HG02973 (cell line): ENCODE measurements at regions not wholly inside any gene's neighbourhood (a gene's known extent, or its start where the extent isn't known, plus 50 kb on each side); places are given as distances from the start of the nearest gene placed in this dataset.
"Not testable (repeated sequence)": the region's sequence is repeated elsewhere in the genome, so short reads cannot be mapped to it uniquely, and the experiment has no call there.

ENCODE experiments used
- ATAC-seq: cut with Tn5 transposase; IDR thresholded peaks from one replicate; pipeline ENCODE4 v1.9.1; 2021; ENCODE audit warnings: moderate library complexity; ENCODE audit not compliant: unreplicated experiment

DNA sequence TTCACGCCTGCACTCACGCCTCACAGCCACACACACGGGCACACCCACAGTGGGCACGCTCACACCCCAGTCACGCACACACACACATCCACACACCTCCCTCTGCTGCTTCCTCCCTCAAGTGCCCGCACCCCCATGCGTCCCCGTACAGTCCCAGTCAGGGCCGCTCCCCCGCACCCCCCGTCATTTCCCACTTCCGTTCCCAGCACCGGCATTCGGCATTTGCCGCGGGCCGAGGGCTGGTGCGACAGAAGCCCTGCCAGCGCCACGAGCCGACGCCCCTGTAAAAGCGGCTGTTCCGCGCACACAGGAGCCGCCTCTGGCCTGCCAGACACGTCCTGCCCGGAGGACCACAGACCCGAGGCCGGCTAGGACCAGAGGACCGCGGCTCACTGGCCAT lies 4428.0 kb upstream of the TPTE start:
- ATAC-seq = not testable (repeated sequence)

GRCh38 chr21:6093870-6094269 lies 4427.5 kb upstream of the TPTE start:
- ATAC-seq = not testable (repeated sequence)

GRCh38 chr21:6095304-6095703 lies 4426.1 kb upstream of the TPTE start:
- not testable (repeated sequence) for ATAC-seq

DNA sequence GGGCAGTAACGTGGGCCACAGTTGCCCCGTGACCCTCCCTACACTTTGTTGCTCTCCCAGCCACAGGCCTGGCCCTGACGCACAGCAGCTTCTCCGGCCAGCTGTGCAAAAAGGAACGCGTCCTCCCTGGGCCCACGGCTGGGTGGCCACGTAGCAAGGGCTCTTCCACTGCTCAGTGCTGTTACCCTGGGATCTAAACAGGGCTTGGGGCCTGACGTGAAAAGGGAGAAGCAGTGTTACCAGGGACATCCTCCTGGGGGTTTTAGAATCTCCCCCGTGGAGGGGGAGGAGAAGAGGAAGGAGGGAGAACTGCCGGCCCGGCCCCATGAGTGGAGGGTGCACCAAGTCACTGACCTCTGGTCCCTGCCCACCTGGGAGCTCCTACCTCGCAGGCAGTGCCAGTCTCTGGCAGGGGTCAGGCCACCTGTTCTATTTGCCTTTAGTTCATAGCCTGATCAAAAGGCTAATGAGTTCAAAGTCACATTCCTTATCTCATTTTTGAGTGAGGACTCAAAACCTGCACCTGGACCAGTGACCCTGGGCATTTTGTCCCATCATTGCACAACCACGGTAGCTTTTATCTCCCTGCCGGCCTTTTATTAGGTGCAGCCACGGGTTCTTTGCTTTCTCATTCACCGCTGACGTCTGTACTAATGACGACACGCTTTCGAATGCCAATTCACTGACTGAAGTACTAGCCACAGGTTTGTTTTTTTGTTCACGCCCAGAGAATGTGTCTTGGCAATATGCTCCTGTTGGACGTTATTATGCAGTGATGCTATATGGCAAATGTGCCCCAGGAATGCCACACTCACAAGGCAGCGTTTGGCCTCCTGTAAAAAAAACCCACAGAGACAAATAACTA lies 4424.6 kb upstream of the TPTE start:
- ATAC-seq = not testable (repeated sequence)

- ATAC-seq = not testable (repeated sequence)
Measured at GRCh38 chr21:6097736-6098135, 4423.6 kb upstream of the TPTE start.

DNA sequence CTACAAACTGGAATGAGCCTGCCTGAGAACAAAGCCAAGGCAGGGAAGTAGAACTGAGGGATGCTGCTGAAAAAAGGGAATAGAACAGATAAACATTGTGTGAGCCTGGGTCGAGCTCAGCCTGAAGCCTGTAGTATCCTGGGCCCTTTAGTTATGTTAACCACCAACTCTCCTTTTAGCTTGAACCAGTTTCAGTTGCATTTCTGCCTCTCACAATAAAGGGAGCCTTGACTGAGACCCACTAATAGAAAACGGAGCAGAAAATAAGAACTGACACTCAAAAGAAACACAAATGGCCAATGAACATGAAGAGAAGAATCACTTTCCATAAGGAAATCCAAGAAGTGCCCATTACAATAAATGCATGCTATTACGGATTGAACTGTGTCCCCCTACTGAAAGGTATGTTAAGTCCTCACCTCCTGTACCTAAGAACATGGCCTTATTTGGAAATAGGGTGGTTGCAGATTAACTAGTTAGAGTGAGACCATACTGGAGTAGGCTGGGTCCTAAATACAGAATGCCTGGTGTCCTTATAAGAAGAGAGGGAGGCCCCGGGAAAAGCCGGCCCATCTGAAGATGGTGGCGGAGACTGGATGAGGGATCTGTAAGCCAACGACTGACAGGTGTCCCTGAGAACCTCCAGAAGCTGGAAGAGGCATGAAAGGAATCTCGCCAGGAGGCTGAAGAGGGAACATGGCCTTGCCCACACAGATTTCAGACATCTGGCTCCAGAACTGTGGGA lies 4423.0 kb upstream of the TPTE start:
- ATAC-seq = not testable (repeated sequence)

GRCh38 chr21:6101588-6101987 lies 4419.8 kb upstream of the TPTE start:
- ATAC-seq = not testable (repeated sequence)

- ATAC-seq = not testable (repeated sequence)
Measured at GRCh38 chr21:6104546-6104945, 4416.8 kb upstream of the TPTE start.

DNA sequence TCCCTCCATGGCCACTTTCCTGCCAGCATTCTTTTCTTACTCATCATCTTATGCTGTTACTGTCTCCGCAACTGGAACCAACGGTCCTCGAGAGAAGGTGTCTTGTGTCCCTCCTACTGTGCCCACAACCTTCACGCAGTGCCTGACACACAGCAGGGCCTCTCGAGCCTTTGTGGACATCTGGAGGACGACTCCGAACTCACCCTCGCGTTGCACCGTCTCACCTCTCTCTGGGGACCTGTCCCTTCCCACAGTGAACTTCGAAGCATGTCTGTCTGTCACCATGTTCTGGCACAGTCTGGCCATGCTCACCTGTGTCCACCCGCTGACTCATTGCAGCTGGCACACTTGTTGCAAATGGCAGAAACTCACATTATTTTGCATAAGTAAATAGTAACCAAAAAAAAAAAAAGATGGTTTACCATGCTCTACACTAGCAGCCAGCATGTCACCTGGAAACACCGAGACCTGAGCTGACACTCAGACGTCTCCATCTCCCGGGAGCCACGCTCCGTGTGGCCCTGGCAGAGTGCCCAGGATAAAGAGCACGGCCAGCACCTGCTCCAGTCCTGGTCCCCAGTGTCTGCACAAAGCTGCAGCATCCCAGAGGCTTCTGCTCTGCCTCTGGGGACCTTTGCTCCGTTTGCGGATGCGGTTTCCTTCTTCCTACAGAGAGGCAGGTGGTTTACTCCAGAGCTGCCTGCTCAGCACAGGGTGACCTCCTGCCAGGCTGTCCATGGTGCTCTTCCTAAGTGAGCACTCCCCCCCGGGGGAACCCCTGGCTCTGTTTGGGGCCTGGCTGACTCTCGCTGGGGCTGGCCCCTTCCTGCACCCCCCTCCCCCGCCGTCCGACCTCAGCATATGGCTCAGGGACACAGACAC lies 4414.5 kb upstream of the TPTE start:
- ATAC-seq = not testable (repeated sequence)

DNA sequence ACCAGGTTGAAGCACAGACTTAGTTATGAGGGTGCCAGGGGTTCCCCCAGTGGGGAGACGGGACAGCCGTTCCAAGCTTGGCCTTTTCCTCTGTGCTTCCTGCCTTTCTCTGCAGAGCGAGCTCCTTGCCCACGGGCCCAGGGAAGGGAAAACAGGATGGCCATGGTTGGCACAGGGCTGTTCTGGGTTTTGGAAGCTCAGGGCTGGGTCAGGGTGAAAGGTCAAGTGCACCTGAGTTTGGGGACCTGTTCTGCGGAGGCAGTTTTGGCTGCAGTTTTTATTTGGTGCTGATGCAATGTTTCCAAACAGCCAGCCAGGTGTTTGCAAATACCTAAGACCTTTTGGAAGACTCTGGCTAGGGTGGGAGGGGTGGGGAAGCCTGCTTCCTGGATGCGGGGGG lies 4412.5 kb upstream of the TPTE start:
- not testable (repeated sequence) for ATAC-seq

GRCh38 chr21:6109774-6110173 lies 4411.6 kb upstream of the TPTE start:
- ATAC-seq = not testable (repeated sequence)

- peak; percentile 77 for ATAC-seq
Measured at GRCh38 chr21:6110716-6111343, 4410.6 kb upstream of the TPTE start.

- not testable (repeated sequence) for ATAC-seq
Measured at GRCh38 chr21:6111354-6111753, 4410.0 kb upstream of the TPTE start.

DNA sequence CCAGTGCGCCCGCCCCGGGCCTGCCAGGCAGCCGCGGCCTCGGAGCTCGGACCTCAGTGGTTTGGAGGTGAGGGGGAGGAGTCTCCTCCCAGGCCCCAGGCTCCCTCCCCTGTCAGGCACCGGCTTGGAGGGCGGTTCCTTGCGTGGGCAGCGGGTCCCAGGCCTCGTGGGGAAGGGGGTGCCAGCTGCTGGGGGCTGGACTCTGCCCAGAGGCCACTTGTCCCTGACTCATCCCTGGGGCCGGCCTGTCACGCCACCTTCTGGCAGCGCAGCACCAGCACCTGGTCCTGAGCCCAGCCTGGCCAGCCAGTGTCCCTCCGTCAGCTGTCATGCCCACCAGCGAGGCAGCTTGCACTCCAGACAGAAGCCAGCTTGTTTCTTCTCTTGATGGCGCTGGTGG lies 4403.0 kb upstream of the TPTE start:
- ATAC-seq = not testable (repeated sequence)

DNA sequence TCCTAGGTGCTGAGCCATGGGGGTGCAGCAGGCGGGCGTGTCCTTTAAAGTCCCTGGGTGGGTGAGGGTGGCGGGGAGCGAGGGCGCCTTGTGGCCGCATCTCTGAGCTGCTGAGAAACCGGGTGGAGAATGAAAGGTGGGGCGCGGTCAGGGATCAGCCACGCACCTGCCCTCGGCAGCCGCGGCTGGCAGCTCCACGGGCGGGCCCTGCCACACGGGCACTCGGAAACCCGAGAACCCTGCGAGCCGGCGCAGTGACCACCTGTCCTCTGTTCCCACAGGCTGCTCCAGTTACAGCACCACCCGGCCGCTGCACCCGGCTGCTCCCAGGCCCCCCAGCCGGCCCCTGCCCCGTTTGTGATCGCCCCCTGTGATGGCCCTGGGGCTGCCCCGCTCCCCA lies 4400.5 kb upstream of the TPTE start:
- not testable (repeated sequence) for ATAC-seq

DNA sequence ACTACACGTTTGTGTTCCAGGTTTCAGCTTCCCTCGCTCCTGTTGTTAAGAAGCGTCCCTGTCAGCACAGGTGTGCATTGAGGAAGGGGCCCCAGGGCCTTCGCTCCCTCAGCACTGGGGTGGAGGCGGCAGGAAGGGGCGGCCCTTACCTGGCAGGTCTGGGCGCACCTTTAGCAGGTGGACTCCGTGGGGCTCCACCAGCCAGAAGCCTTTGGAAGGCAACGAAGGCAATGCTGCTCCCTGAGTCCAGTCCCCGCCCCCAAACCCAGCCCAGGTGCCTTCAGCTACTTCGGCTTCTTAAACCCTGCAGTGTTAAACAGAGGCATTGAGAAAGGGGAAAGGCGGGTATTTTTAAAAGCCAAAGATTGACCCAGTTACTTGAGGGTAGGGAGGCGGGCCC lies 4398.8 kb upstream of the TPTE start:
- ATAC-seq = not testable (repeated sequence)

GRCh38 chr21:6123224-6123623 lies 4398.2 kb upstream of the TPTE start:
- not testable (repeated sequence) for ATAC-seq

GRCh38 chr21:6125549-6126240 lies 4395.7 kb upstream of the TPTE start:
- not testable (repeated sequence) for ATAC-seq

DNA sequence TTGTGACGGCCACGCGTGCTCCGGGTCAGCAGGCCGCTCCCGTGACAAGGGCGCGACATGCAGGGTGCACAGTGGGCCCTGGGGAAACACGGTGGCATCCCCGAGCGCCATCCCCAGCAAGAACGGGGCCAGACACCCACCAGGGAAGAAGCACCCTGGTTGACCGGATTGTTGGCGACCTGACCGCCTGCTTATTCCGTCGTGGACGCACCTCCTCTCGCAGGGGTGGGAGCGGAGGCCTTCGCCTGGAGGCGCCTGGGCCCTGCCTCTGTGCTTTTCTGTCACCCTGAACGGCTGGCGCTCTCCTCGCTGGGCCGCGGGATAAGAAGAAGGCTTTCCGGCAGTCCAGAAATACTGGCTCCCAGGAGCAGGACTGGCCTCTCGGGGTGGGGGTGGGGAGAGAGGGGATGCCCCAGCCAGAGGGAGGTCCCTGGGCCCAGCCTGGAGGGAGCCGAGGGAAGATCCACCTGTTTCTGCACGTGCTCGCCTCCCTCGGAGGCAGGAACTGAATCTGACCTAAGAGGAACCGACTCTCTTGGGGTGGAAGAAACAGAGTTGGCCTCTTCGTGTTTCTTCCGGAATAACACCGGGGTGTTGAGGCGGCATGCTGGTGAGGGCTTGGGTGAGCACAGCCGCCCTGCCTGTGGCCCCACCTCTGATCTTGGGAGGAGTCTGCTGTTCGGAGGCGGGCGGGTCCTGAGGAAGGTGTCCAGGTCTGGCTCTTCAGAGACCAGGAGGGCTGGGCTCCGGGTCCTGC lies 4394.2 kb upstream of the TPTE start:
- peak; percentile 54 for ATAC-seq
